ENCODE measurements at regions not wholly inside any gene's neighbourhood (a gene's known extent, or its start where the extent isn't known, plus 50 kb on each side); places are given as distances from the start of the nearest gene placed in this dataset.

DNA sequence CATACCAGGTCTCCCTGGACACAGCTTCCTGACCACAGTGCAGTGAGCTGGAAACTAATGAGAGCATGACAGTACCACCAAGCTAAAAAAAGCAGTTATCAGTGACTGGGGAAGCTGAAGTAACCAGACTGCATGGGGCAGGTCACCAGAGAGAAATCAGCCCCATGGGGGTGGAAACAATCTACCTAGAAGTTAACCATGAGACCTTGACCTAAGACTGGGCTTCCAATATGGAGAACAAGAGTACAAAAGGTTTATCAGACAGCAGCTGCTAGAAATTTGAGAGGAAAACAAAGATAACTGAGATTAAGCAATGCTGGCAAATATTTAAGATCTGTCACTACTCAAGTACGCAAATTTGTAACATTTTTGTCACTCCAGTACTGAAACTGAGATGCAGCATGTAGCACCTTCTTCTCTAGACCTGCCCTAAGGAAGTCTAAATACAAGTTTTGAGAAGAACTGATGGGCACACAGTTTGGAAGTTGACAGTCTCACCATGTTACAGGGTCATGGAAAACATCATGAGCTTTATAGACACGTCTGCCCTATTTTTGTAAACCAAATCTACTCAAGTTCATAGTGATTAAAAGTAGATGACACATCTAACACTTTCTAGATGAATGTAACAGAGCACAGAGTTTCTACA lies 2641.8 kb upstream of the PCDH20 start:
- TF ChIP-seq, protein P1, sequence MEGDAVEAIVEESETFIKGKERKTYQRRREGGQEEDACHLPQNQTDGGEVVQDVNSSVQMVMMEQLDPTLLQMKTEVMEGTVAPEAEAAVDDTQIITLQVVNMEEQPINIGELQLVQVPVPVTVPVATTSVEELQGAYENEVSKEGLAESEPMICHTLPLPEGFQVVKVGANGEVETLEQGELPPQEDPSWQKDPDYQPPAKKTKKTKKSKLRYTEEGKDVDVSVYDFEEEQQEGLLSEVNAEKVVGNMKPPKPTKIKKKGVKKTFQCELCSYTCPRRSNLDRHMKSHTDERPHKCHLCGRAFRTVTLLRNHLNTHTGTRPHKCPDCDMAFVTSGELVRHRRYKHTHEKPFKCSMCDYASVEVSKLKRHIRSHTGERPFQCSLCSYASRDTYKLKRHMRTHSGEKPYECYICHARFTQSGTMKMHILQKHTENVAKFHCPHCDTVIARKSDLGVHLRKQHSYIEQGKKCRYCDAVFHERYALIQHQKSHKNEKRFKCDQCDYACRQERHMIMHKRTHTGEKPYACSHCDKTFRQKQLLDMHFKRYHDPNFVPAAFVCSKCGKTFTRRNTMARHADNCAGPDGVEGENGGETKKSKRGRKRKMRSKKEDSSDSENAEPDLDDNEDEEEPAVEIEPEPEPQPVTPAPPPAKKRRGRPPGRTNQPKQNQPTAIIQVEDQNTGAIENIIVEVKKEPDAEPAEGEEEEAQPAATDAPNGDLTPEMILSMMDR (conservative IDR thresholded peaks at IDR 0.05): no peak
- no peak for TF ChIP-seq ZFX (IDR thresholded peaks at IDR 0.05)

All from C4-2B (cell line).